H1 (cell line): ENCODE measurements at regions not wholly inside any gene's neighbourhood (a gene's known extent, or its start where the extent isn't known, plus 50 kb on each side); places are given as distances from the start of the nearest gene placed in this dataset.

ENCODE experiments used
- CTCF ChIA-PET: fragments of 300-600 bp; sonication (Branson Sonifier 250); formaldehyde crosslinking; loops from one replicate; lab custom pipeline; 2021; ENCODE audit not compliant: partially characterized antibody; lab: Charles Lee
- POLR2A ChIA-PET: fragments of 300-600 bp; sonication (Branson Sonifier 250); formaldehyde crosslinking; loops from one replicate; lab custom pipeline; 2021; ENCODE audit warnings: inconsistent platforms; ENCODE audit not compliant: partially characterized antibody; lab: Charles Lee
- DNase-seq, 2 experiments: peaks; one replicate each; pipeline versions ENCODE4 v3.0.0 to v3.0.0-alpha.2; 2010 to 2022; ENCODE audit warnings: low spot score in 2 of 2, low read depth in 1 of 2, mixed read lengths in 1 of 2
- FAIRE-seq: peaks from 2 replicates; lab custom pipeline; 2011; peaks lifted over from hg19 to GRCh38; lab: Jason Lieb, UNC
- H2AFZ ChIP-seq: 2 replicates; pipeline ENCODE4 v1.8.1; 2012; ENCODE audit warnings: low read length, inconsistent platforms
- H2AK5ac ChIP-seq: 2 replicates; pipeline ENCODE4 v1.6.1; 2013; ENCODE audit warnings: low read depth, low read length
- H2BK120ac ChIP-seq: replicated peaks from 2 replicates; pipeline ENCODE3; 2013; ENCODE audit warnings: low read depth, low read length, inconsistent platforms
- H2BK12ac ChIP-seq: 2 replicates; pipeline ENCODE4 v1.6.1; 2013; ENCODE audit warnings: low read depth, low read length
- H2BK15ac ChIP-seq: 2 replicates; pipeline ENCODE4 v1.6.1; 2013; ENCODE audit warnings: low read length
- H2BK20ac ChIP-seq: 2 replicates; pipeline ENCODE4 v1.6.1; 2013; ENCODE audit warnings: low read length
- H2BK5ac ChIP-seq: 2 replicates; pipeline ENCODE4 v1.6.1; 2013; ENCODE audit warnings: low read depth, low read length
- H3K14ac ChIP-seq: 2 replicates; pipeline ENCODE4 v1.6.1; 2013; ENCODE audit warnings: inconsistent platforms; ENCODE audit not compliant: insufficient read length
- H3K18ac ChIP-seq: 2 replicates; pipeline ENCODE4 v1.6.1; 2013; ENCODE audit warnings: low read length; ENCODE audit errors: extremely low read depth
- H3K23ac ChIP-seq: 2 replicates; pipeline ENCODE4 v1.6.1; 2013; ENCODE audit warnings: inconsistent platforms; ENCODE audit not compliant: insufficient read length
- H3K23me2 ChIP-seq: 2 replicates; pipeline ENCODE4 v1.6.1; 2013; ENCODE audit warnings: low read depth, low read length
- H3K27ac ChIP-seq: 2 replicates; pipeline ENCODE4 v1.6.1; 2011; ENCODE audit warnings: low read depth, low read length, inconsistent platforms
- H3K27me3 ChIP-seq, 4 experiments: replicated peaks in 1 of 4; 1 replicate in 1 of 4; 2 replicates in 3 of 4; pipeline versions ENCODE4 v1.6.1 to v1.8.1; 2011 to 2013; ENCODE audit warnings: low read length in 3 of 4, mild to moderate bottlenecking in 3 of 4, inconsistent platforms in 2 of 4, mixed read lengths in 2 of 4, moderate library complexity in 1 of 4; ENCODE audit not compliant: control insufficient read depth in 3 of 4, insufficient read depth in 3 of 4; ENCODE audit errors: extremely low read depth in 1 of 4
- H3K36me3 ChIP-seq, 4 experiments: 2 replicates each; pipeline versions ENCODE4 v1.6.1 to v1.8.1; 2011 to 2013; ENCODE audit warnings: mild to moderate bottlenecking in 4 of 4, low read length in 3 of 4, moderate library complexity in 2 of 4, control low read depth in 1 of 4, inconsistent platforms in 1 of 4; ENCODE audit not compliant: insufficient read depth in 4 of 4, control insufficient read depth in 2 of 4
- H3K4ac ChIP-seq: replicated peaks from 2 replicates; pipeline ENCODE3; 2013; ENCODE audit warnings: low read length, low read depth, mixed read lengths, inconsistent platforms; ENCODE audit not compliant: insufficient read length
- H3K4me1 ChIP-seq, 4 experiments: replicated peaks in 1 of 4; 1 replicate in 1 of 4; 2 replicates in 3 of 4; pipeline versions ENCODE4 v1.6.1 to v1.8.1; 2011 to 2013; ENCODE audit warnings: low read length in 3 of 4, inconsistent platforms in 2 of 4, mixed read lengths in 1 of 4; ENCODE audit not compliant: insufficient read depth in 4 of 4, control insufficient read depth in 3 of 4
- H3K4me2 ChIP-seq, 2 experiments: 2 replicates each; pipeline versions ENCODE4 v1.6.1 to v1.8.1; 2011 to 2013; ENCODE audit warnings: low read depth in 2 of 2, low read length in 2 of 2, control low read depth in 1 of 2, inconsistent platforms in 1 of 2, mild to moderate bottlenecking in 1 of 2; ENCODE audit not compliant: insufficient read depth in 1 of 2
- H3K4me3 ChIP-seq, 4 experiments: fragments of 200-600, 300-600 bp in 1 of 4; sonication (generic), shearing (Covaris generic), sonication (Bioruptor Twin) in 1 of 4; 2 replicates each; pipeline versions ENCODE4 v1.5.1 to v1.8.1; 2011 to 2016; ENCODE audit warnings: low read length in 4 of 4, low read depth in 3 of 4, control low read depth in 2 of 4, inconsistent platforms in 2 of 4, mild to moderate bottlenecking in 2 of 4, mixed read lengths in 1 of 4, moderate library complexity in 1 of 4; ENCODE audit not compliant: insufficient read depth in 2 of 4; ENCODE audit errors: extremely low read depth in 1 of 4
- H3K56ac ChIP-seq: replicated peaks from 2 replicates; pipeline ENCODE3; 2013; ENCODE audit warnings: low read depth, mild to moderate bottlenecking, mixed read lengths, low read length, inconsistent platforms; ENCODE audit not compliant: insufficient read length
- H3K79me1 ChIP-seq: 2 replicates; pipeline ENCODE4 v1.6.1; 2013; ENCODE audit warnings: low read depth, low read length, control low read depth
- H3K79me2 ChIP-seq, 2 experiments: 2 replicates each; pipeline versions ENCODE4 v1.6.1 to v1.8.1; 2012 to 2013; ENCODE audit warnings: low read length in 2 of 2, mild to moderate bottlenecking in 2 of 2, inconsistent platforms in 1 of 2; ENCODE audit not compliant: insufficient read depth in 2 of 2, control insufficient read depth in 1 of 2
- H3K9ac ChIP-seq, 4 experiments: replicated peaks in 1 of 4; 1 replicate in 1 of 4; 2 replicates in 3 of 4; pipeline versions ENCODE4 v1.6.1 to v1.8.1; 2011 to 2013; ENCODE audit warnings: low read depth in 3 of 4, low read length in 3 of 4, control low read depth in 2 of 4, mild to moderate bottlenecking in 2 of 4, moderate library complexity in 2 of 4, inconsistent platforms in 1 of 4; ENCODE audit errors: extremely low read depth in 1 of 4
- H3K9me3 ChIP-seq, 2 experiments: 2 replicates each; pipeline versions ENCODE4 v1.6.1 to v1.8.1; 2012 to 2013; ENCODE audit warnings: mild to moderate bottlenecking in 2 of 2, moderate library complexity in 2 of 2, control low read depth in 1 of 2, inconsistent platforms in 1 of 2, low read depth in 1 of 2, low read length in 1 of 2, mixed read lengths in 1 of 2; ENCODE audit not compliant: insufficient read depth in 2 of 2
- H4K20me1 ChIP-seq, 2 experiments: replicated peaks in 1 of 2; 2 replicates each; pipeline versions ENCODE3 to v1.8.1; 2011 to 2013; ENCODE audit warnings: inconsistent platforms in 2 of 2, low read length in 2 of 2, mild to moderate bottlenecking in 1 of 2; ENCODE audit not compliant: insufficient read depth in 2 of 2, control insufficient read depth in 1 of 2
- H4K5ac ChIP-seq: 2 replicates; pipeline ENCODE4 v1.6.1; 2013; ENCODE audit warnings: low read length, low read depth, mixed read lengths, inconsistent platforms; ENCODE audit not compliant: insufficient read length
- H4K8ac ChIP-seq: 2 replicates; pipeline ENCODE4 v1.8.0; 2013; ENCODE audit warnings: mild to moderate bottlenecking, moderate library complexity, low read length, inconsistent platforms; ENCODE audit not compliant: insufficient read depth; ENCODE audit errors: extremely low read depth
- H4K91ac ChIP-seq: replicated peaks from 2 replicates; pipeline ENCODE3; 2013; ENCODE audit warnings: low read length, mixed read lengths, inconsistent platforms; ENCODE audit not compliant: insufficient read length
- BACH1 ChIP-seq: IDR thresholded peaks from 2 replicates; pipeline ENCODE4 v1.6.1; 2012; ENCODE audit warnings: low read length, improper control_type of control experiment
- BCL11A ChIP-seq, 2 experiments: IDR thresholded peaks; one replicate each; pipeline ENCODE4 v1.6.1; 2011; ENCODE audit warnings: low read depth in 2 of 2, low read length in 2 of 2, mild to moderate bottlenecking in 2 of 2
- BRCA1 ChIP-seq: IDR thresholded peaks from 2 replicates; pipeline ENCODE4 v1.6.1; 2012; ENCODE audit warnings: low read depth, low read length, improper control_type of control experiment
- CHD2 ChIP-seq: IDR thresholded peaks from 2 replicates; pipeline ENCODE4 v1.6.1; 2012; ENCODE audit warnings: low read length, improper control_type of control experiment
- KDM1A ChIP-seq: fragments of 200-600, 300-600 bp; sonication (generic); IDR thresholded peaks from 2 replicates; pipeline ENCODE4 v1.7.1; 2016; ENCODE audit warnings: mild to moderate bottlenecking, low read length, borderline replicate concordance
- POLR2A ChIP-seq, 2 experiments: IDR thresholded peaks; 1 replicate in 1 of 2; 2 replicates in 1 of 2; pipeline ENCODE4 v1.6.1; 2011; ENCODE audit warnings: low read depth in 2 of 2, low read length in 2 of 2, mild to moderate bottlenecking in 2 of 2; ENCODE audit errors: control extremely low read depth in 1 of 2
- POLR2AphosphoS5 ChIP-seq: IDR thresholded peaks from 2 replicates; pipeline ENCODE4 v1.6.1; 2011; ENCODE audit warnings: low read depth, low read length
- RAD21 ChIP-seq, 2 experiments: IDR thresholded peaks in 1 of 2; conservative IDR thresholded peaks in 1 of 2; 2 replicates each; pipeline ENCODE4 v1.6.1; 2011; ENCODE audit warnings: low read depth in 2 of 2, low read length in 2 of 2, improper control_type of control experiment in 1 of 2, inconsistent platforms in 1 of 2, mild to moderate bottlenecking in 1 of 2, moderate library complexity in 1 of 2
- TBP ChIP-seq: IDR thresholded peaks from 2 replicates; pipeline ENCODE4 v1.6.1; 2011; ENCODE audit warnings: low read depth, low read length, improper control_type of control experiment
- TCF12 ChIP-seq: IDR thresholded peaks from 2 replicates; pipeline ENCODE4 v1.6.1; 2011; ENCODE audit warnings: low read depth, mild to moderate bottlenecking, low read length
- WGBS, 2 experiments: shearing (Covaris generic) in 1 of 2; methylation state at CpG; one replicate each; pipeline versions ENCODE4 v1.1.6 to v1.1.7; 2013 to 2015; ENCODE audit warnings: low lambda C conversion rate in 2 of 2, mixed read lengths in 2 of 2, inconsistent platforms in 1 of 2, low coverage in 1 of 2, missing lambda C conversion rate in 1 of 2; ENCODE audit not compliant: insufficient replicate concordance in 2 of 2, insufficient coverage in 1 of 2, insufficient read length in 1 of 2; ENCODE audit errors: extremely low coverage in 1 of 2, missing lambda C conversion rate in 1 of 2; 5-methylcytosine and 5-hydroxymethylcytosine counted together
- TF ChIP-seq, protein P1 (sequence below): IDR thresholded peaks from 2 replicates; pipeline ENCODE4 v1.6.1; 2011; ENCODE audit warnings: low read length, improper control_type of control experiment
- TF ChIP-seq, protein P2 (sequence below), 3 experiments: IDR thresholded peaks; 1 replicate in 2 of 3; 2 replicates in 1 of 3; pipeline versions ENCODE4 v1.5.1 to v1.6.1; 2011; ENCODE audit warnings: low read length in 3 of 3, mild to moderate bottlenecking in 3 of 3, inconsistent platforms in 2 of 3, low read depth in 1 of 3, moderate library complexity in 1 of 3; ENCODE audit not compliant: insufficient read depth in 1 of 3; ENCODE audit errors: control extremely low read depth in 1 of 3

DNA sequence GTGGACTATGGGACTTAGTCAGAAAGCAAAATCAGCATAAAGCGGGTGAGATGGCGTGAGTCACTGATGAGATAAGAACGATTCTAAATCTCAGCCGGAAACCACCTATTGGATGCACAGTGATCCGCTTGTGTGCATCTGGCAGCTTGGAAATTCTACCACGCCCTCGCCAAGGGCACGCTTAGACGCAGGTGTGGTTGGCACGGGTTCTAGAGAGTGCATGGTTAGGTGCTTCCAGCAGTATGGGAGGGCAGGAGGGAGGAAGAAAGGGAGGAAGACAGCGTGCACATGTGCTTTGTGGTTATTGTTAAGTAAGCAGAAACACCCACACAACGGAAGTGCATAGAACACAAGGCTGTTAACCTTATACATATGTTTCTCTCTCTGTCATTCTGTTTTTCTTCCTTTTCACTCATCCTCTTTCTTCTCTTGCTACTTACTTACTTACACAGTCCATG, 374.0 kb upstream of the ASIC2 start:
- Histone ChIP-seq H2BK5ac (no peak overlapping the region), H3K36me3 (no peaks in the 10 kb centered on the region), H3K23ac (no peak overlapping the region), H4K5ac (no peak overlapping the region), H3K14ac (no peak overlapping the region), H4K91ac (no peak overlapping the region), H3K23me2 (no peaks in the 10 kb centered on the region), H3K79me2 (no peaks in the 10 kb centered on the region)
- WGBS, 2 experiments: 92% methylated on average over 11 of the region's 12 CpGs; no CpG with 5 or more reads in 1 of the 2 experiments
- TF ChIP-seq BRCA1 (no peak), KDM1A (no peak), BACH1 (no peak), TCF12 (no peak), TBP (no peak), RAD21 (IDR thresholded peaks at IDR 0.05 in 1 of 2, conservative IDR thresholded peaks at IDR 0.05 in 1 of 2; ENCODE audit: low read depth in 2 of 2, low read length in 2 of 2) (no peak), POLR2AphosphoS5 (no peak), CHD2 (no peak), POLR2A (IDR thresholded peaks at IDR 0.05; ENCODE audit: control extremely low read depth in 1 of 2, low read depth in 2 of 2, low read length in 2 of 2) (no peak), BCL11A (IDR thresholded peaks at IDR 0.05; ENCODE audit: low read depth in 2 of 2, low read length in 2 of 2) (no peak)
- TF ChIP-seq, protein P1, sequence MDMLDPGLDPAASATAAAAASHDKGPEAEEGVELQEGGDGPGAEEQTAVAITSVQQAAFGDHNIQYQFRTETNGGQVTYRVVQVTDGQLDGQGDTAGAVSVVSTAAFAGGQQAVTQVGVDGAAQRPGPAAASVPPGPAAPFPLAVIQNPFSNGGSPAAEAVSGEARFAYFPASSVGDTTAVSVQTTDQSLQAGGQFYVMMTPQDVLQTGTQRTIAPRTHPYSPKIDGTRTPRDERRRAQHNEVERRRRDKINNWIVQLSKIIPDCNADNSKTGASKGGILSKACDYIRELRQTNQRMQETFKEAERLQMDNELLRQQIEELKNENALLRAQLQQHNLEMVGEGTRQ: no peak
- TF ChIP-seq, protein P2, sequence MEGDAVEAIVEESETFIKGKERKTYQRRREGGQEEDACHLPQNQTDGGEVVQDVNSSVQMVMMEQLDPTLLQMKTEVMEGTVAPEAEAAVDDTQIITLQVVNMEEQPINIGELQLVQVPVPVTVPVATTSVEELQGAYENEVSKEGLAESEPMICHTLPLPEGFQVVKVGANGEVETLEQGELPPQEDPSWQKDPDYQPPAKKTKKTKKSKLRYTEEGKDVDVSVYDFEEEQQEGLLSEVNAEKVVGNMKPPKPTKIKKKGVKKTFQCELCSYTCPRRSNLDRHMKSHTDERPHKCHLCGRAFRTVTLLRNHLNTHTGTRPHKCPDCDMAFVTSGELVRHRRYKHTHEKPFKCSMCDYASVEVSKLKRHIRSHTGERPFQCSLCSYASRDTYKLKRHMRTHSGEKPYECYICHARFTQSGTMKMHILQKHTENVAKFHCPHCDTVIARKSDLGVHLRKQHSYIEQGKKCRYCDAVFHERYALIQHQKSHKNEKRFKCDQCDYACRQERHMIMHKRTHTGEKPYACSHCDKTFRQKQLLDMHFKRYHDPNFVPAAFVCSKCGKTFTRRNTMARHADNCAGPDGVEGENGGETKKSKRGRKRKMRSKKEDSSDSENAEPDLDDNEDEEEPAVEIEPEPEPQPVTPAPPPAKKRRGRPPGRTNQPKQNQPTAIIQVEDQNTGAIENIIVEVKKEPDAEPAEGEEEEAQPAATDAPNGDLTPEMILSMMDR (IDR thresholded peaks at IDR 0.05; ENCODE audit: control extremely low read depth in 1 of 3, insufficient read depth in 1 of 3, low read depth in 1 of 3, low read length in 3 of 3): no peak
- TF ChIP-seq, all 59 proteins: peak for 0
- H3K27ac ChIP-seq: no peak overlapping the region
- H4K20me1 ChIP-seq: peaks cover 0 to 2% of the 10 kb centered on the region in 2 experiments
- H3K79me1 ChIP-seq: no peaks in the 10 kb centered on the region
- no peak overlapping the region for H3K4me3 ChIP-seq
- no peak overlapping the region for H3K56ac ChIP-seq
- H2AFZ ChIP-seq: no peak overlapping the region
- H2BK120ac ChIP-seq: no peak overlapping the region
- DNase-seq (no peak), FAIRE-seq (no peak)
- no peak overlapping the region for H2BK15ac ChIP-seq
- no peaks in the 10 kb centered on the region for H3K27me3 ChIP-seq
- H3K9ac ChIP-seq: no peak overlapping the region
- H2AK5ac ChIP-seq: no peak overlapping the region
- ChIA-PET CTCF (interaction anchor here (0.9 to 1.2 kb wide), 3 partner anchors 13 to 26 kb away, joined by 3 to 6 read pairs (median 4); no protein-coding TSS in a partner anchor), POLR2A (no interaction called here)
- no peak overlapping the region for H2BK20ac ChIP-seq
- no peak overlapping the region for H3K18ac ChIP-seq
- H3K4me2 ChIP-seq: no peak overlapping the region
- no peaks in the 10 kb centered on the region for H3K9me3 ChIP-seq
- H4K8ac ChIP-seq: no peak overlapping the region
- H2BK12ac ChIP-seq: no peak overlapping the region
- no peak overlapping the region for H3K4ac ChIP-seq
- H3K4me1 ChIP-seq: no peaks in the 10 kb centered on the region
